Chondrocyte (in vitro differentiated cells): ENCODE measurements at regions not wholly inside any gene's neighbourhood (a gene's known extent, or its start where the extent isn't known, plus 50 kb on each side); places are given as distances from the start of the nearest gene placed in this dataset.

ENCODE experiments used
- DNase-seq: peaks from one replicate; pipeline ENCODE4 v3.0.0; 2021; ENCODE audit warnings: mixed read lengths, low spot score
- H3K27ac Mint-ChIP-seq: one replicate; pipeline ENCODE4 v1.8.0; 2021; ENCODE audit warnings: mild to moderate bottlenecking, moderate library complexity, mixed read lengths; ENCODE audit not compliant: unreplicated experiment
- H3K27me3 Mint-ChIP-seq: 2 replicates; pipeline ENCODE4 v1.8.0; 2021; ENCODE audit warnings: low read depth, mixed read lengths
- H3K36me3 Mint-ChIP-seq: 2 replicates; pipeline ENCODE4 v1.8.0; 2021; ENCODE audit warnings: low read depth, mixed read lengths
- H3K4me1 Mint-ChIP-seq: 2 replicates; pipeline ENCODE4 v1.8.0; 2021; ENCODE audit warnings: low read depth, mild to moderate bottlenecking, mixed read lengths
- H3K4me3 Mint-ChIP-seq: one replicate; pipeline ENCODE4 v1.8.0; 2021; ENCODE audit warnings: mild to moderate bottlenecking, moderate library complexity, mixed read lengths; ENCODE audit not compliant: unreplicated experiment
- H3K9me3 Mint-ChIP-seq: 2 replicates; pipeline ENCODE4 v1.8.0; 2021; ENCODE audit warnings: low read depth, mixed read lengths
- CTCF ChIP-seq: fragments of 200-600 bp; sonication (generic); IDR thresholded peaks from 2 replicates; pipeline ENCODE4 v1.5.0; 2021; ENCODE audit warnings: antibody characterized with exemption, mild to moderate bottlenecking, moderate library complexity

- Mint-ChIP-seq H3K4me3 (no peak overlapping the region), H3K4me1 (no peaks in the 10 kb centered on the region), H3K27ac (no peak overlapping the region), H3K27me3 (no peaks in the 10 kb centered on the region), H3K9me3 (peaks cover 8% of the 10 kb centered on the region), H3K36me3 (peaks cover 2% of the 10 kb centered on the region)
- TF ChIP-seq CTCF, result no peak
- no peak for DNase-seq
Measured at GRCh38 chr5:107296572-107296971, 374.2 kb downstream of the EFNA5 start.

- H3K4me1 Mint-ChIP-seq, result no peaks in the 10 kb centered on the region
- H3K27ac Mint-ChIP-seq, result no peak overlapping the region
- no peak overlapping the region for H3K4me3 Mint-ChIP-seq
Measured at GRCh38 chr5:107295914-107296313, 374.8 kb downstream of the EFNA5 start.

GRCh38 chr5:107294669-107295068 lies 376.1 kb downstream of the EFNA5 start:
- Mint-ChIP-seq H3K4me3 (no peak overlapping the region), H3K27ac (no peak overlapping the region), H3K4me1 (no peaks in the 10 kb centered on the region), H3K9me3 (peaks cover 8% of the 10 kb centered on the region), H3K36me3 (peaks cover 2% of the 10 kb centered on the region), H3K27me3 (no peaks in the 10 kb centered on the region)
- DNase-seq, result no peak
- TF ChIP-seq CTCF, result no peak

More at GRCh38 chr5:107295914-107296313, 374.8 kb downstream of the EFNA5 start:
- no peaks in the 10 kb centered on the region for H3K27me3 Mint-ChIP-seq
- H3K9me3 Mint-ChIP-seq, result peaks cover 8% of the 10 kb centered on the region
- H3K36me3 Mint-ChIP-seq, result peaks cover 2% of the 10 kb centered on the region
- no peak for DNase-seq
- TF ChIP-seq CTCF, result no peak

GRCh38 chr5:107294211-107294550 lies 376.6 kb downstream of the EFNA5 start:
- H3K9me3 Mint-ChIP-seq, result peaks cover 8% of the 10 kb centered on the region
- no peak overlapping the region for H3K4me3 Mint-ChIP-seq
- H3K36me3 Mint-ChIP-seq, result peaks cover 2% of the 10 kb centered on the region
- TF ChIP-seq CTCF, result no peak
- H3K27ac Mint-ChIP-seq, result no peak overlapping the region
- H3K4me1 Mint-ChIP-seq, result no peaks in the 10 kb centered on the region
- no peaks in the 10 kb centered on the region for H3K27me3 Mint-ChIP-seq
- DNase-seq, result no peak

- no peak for DNase-seq
- H3K36me3 Mint-ChIP-seq, result peaks cover 2% of the 10 kb centered on the region
- H3K4me3 Mint-ChIP-seq, result no peak overlapping the region
- no peak overlapping the region for H3K27ac Mint-ChIP-seq
- peaks cover 8% of the 10 kb centered on the region for H3K9me3 Mint-ChIP-seq
- no peaks in the 10 kb centered on the region for H3K27me3 Mint-ChIP-seq
- no peaks in the 10 kb centered on the region for H3K4me1 Mint-ChIP-seq
- TF ChIP-seq CTCF, result no peak
Measured at GRCh38 chr5:107293541-107294210, 377.1 kb downstream of the EFNA5 start.
